ENCODE measurements at regions not wholly inside any gene's neighbourhood (a gene's known extent, or its start where the extent isn't known, plus 50 kb on each side); places are given as distances from the start of the nearest gene placed in this dataset.

DNA sequence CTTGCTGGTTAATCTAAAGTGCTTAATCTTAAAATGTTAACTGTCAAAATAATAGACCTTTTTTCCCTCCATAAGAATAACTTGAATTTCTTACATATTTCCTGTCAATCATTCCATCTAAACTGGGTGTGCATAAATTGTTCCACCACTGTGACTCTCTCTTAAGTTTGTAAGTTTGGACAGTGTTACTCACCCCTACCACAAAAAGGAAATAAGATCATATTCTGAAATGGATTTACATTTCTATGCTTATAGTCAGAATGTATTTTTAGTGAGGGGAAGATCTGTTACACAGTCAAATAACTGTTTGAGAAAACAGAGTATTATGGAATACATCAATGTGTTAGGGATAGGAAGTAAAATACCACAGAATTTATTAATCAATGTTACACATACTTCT is 109.6 kb upstream of the DPYD start:
- no peaks in the 10 kb centered on the region for H3K27me3 ChIP-seq (ENCODE audit: control insufficient read depth in 2 of 2, insufficient read depth in 2 of 2, low read length in 2 of 2)
- H3K9ac ChIP-seq (ENCODE audit: low read depth in 1 of 2, low read length in 2 of 2) = no peak overlapping the region
- H3K27ac ChIP-seq (ENCODE audit: low read depth in 2 of 2, low read length in 2 of 2) = no peak overlapping the region
- H3K4me1 ChIP-seq (ENCODE audit: control insufficient read depth in 2 of 2, insufficient read depth in 2 of 2, low read length in 2 of 2) = no peaks in the 10 kb centered on the region
- no peaks in the 10 kb centered on the region for H3K36me3 ChIP-seq (ENCODE audit: control insufficient read depth in 2 of 2, insufficient read depth in 2 of 2, low read length in 2 of 2)
- no peaks in the 10 kb centered on the region for H3K9me3 ChIP-seq (ENCODE audit: control insufficient read depth in 2 of 2, low read length in 2 of 2)
- no peak overlapping the region for H3K4me3 ChIP-seq (ENCODE audit: low read length in 2 of 2)

DNA sequence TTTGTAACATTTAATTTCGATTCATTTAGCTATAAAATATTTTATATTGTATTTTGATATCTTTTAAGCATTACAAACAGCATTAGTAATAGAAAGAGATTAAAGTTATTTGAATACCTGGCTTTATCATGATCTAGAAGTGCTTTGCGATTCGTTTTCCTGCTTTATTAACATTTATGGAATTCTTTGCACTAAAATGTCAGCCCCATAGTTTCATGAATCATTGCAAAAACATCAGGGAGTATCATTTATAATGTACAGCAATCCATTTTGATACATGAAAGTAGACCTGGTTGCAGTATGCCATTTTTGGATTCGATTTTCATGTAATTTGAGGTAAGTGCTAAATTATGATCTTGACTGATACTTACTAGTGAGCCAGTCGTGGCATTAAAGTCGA is 108.0 kb upstream of the DPYD start:
- H3K36me3 ChIP-seq (ENCODE audit: control insufficient read depth in 2 of 2, insufficient read depth in 2 of 2, low read length in 2 of 2) = no peaks in the 10 kb centered on the region
- H3K4me3 ChIP-seq (ENCODE audit: low read length in 2 of 2) = no peak overlapping the region
- no peaks in the 10 kb centered on the region for H3K27me3 ChIP-seq (ENCODE audit: control insufficient read depth in 2 of 2, insufficient read depth in 2 of 2, low read length in 2 of 2)
- no peak overlapping the region for H3K9ac ChIP-seq (ENCODE audit: low read depth in 1 of 2, low read length in 2 of 2)
- H3K27ac ChIP-seq (ENCODE audit: low read depth in 2 of 2, low read length in 2 of 2) = no peak overlapping the region
- H3K4me1 ChIP-seq (ENCODE audit: control insufficient read depth in 2 of 2, insufficient read depth in 2 of 2, low read length in 2 of 2) = no peaks in the 10 kb centered on the region
- H3K9me3 ChIP-seq (ENCODE audit: control insufficient read depth in 2 of 2, low read length in 2 of 2) = no peaks in the 10 kb centered on the region

DNA sequence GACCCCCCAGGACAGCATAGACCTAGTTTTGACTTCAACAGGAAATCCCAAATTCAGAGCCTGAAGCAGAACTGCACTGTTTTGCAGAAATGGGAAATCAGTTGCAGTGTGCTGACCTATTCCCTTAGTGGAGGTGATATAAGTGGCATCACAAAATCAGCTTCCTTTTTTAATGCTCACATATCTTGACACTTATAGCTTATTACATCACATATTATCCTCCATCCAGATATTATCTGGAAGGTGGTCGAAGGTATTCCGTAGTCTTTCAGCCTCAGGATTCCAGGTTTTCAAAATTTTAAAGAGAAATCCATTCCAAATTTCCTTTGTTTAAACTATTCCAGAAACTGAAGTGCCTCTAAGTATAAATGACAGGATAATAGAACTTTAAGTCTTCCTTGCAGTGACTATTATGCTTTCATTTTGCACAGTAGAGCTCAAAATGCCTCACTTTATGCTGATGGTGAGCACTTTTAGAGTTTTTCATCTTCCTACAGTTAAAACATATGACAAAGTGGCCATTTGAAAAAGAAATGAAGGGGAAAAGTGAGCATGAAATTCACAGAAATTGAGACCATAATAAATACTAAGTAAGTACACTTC is 106.4 kb upstream of the DPYD start:
- Histone ChIP-seq H3K27me3 (ENCODE audit: control insufficient read depth in 2 of 2, insufficient read depth in 2 of 2, low read length in 2 of 2) (no peaks in the 10 kb centered on the region), H3K27ac (ENCODE audit: low read depth in 2 of 2, low read length in 2 of 2) (no peak overlapping the region), H3K9me3 (ENCODE audit: control insufficient read depth in 2 of 2, low read length in 2 of 2) (no peaks in the 10 kb centered on the region), H3K36me3 (ENCODE audit: control insufficient read depth in 2 of 2, insufficient read depth in 2 of 2, low read length in 2 of 2) (no peaks in the 10 kb centered on the region), H3K4me3 (ENCODE audit: low read length in 2 of 2) (no peak overlapping the region), H3K9ac (ENCODE audit: low read depth in 1 of 2, low read length in 2 of 2) (no peak overlapping the region), H3K4me1 (ENCODE audit: control insufficient read depth in 2 of 2, insufficient read depth in 2 of 2, low read length in 2 of 2) (no peaks in the 10 kb centered on the region)

DNA sequence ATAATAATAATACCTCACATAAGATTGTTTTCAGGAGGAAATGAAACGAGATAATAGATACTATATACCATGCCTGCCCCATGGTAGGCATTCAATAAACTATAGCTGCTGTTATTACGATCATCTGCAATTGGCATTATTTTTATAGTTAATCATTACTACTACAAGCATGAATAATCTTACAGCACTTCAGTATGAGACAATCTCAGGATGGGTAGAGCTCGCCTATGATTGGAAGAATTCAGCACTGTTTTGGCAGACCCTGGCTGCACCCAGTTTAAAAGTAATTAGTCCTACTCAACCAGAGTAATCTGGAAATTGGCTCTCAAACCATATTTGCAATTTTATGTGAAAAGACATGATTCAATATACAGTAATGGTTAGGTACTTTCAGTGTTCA is 105.0 kb upstream of the DPYD start:
- H3K4me1 ChIP-seq (ENCODE audit: control insufficient read depth in 2 of 2, insufficient read depth in 2 of 2, low read length in 2 of 2) = no peaks in the 10 kb centered on the region
- H3K27me3 ChIP-seq (ENCODE audit: control insufficient read depth in 2 of 2, insufficient read depth in 2 of 2, low read length in 2 of 2) = no peaks in the 10 kb centered on the region
- no peaks in the 10 kb centered on the region for H3K9me3 ChIP-seq (ENCODE audit: control insufficient read depth in 2 of 2, low read length in 2 of 2)
- H3K4me3 ChIP-seq (ENCODE audit: low read length in 2 of 2) = no peak overlapping the region
- no peak overlapping the region for H3K9ac ChIP-seq (ENCODE audit: low read depth in 1 of 2, low read length in 2 of 2)
- no peak overlapping the region for H3K27ac ChIP-seq (ENCODE audit: low read depth in 2 of 2, low read length in 2 of 2)
- H3K36me3 ChIP-seq (ENCODE audit: control insufficient read depth in 2 of 2, insufficient read depth in 2 of 2, low read length in 2 of 2) = no peaks in the 10 kb centered on the region

DNA sequence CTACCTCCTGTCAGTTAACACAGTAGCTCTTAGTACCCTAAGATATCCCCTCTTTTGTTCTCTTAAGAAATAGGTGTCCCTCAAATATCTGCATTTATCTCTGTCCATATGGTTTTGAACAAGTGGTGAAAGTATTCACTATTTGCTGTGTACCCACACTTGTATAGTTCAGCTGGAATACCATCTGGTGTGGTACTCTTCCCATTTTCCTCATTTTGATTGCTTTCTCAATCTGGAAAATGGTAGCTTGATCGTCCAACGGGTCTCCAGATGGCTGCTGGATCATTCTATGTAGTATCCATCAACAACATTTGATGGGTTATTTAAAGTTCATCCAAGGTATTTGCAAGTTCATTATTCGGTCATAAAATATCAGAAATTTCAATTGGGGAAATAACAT is 100.3 kb upstream of the DPYD start:
- Histone ChIP-seq H3K27me3 (ENCODE audit: control insufficient read depth in 2 of 2, insufficient read depth in 2 of 2, low read length in 2 of 2) (no peaks in the 10 kb centered on the region), H3K27ac (ENCODE audit: low read depth in 2 of 2, low read length in 2 of 2) (no peak overlapping the region), H3K9me3 (ENCODE audit: control insufficient read depth in 2 of 2, low read length in 2 of 2) (no peaks in the 10 kb centered on the region), H3K9ac (ENCODE audit: low read depth in 1 of 2, low read length in 2 of 2) (no peak overlapping the region), H3K4me1 (ENCODE audit: control insufficient read depth in 2 of 2, insufficient read depth in 2 of 2, low read length in 2 of 2) (no peaks in the 10 kb centered on the region), H3K36me3 (ENCODE audit: control insufficient read depth in 2 of 2, insufficient read depth in 2 of 2, low read length in 2 of 2) (no peaks in the 10 kb centered on the region), H3K4me3 (ENCODE audit: low read length in 2 of 2) (no peak overlapping the region)

DNA sequence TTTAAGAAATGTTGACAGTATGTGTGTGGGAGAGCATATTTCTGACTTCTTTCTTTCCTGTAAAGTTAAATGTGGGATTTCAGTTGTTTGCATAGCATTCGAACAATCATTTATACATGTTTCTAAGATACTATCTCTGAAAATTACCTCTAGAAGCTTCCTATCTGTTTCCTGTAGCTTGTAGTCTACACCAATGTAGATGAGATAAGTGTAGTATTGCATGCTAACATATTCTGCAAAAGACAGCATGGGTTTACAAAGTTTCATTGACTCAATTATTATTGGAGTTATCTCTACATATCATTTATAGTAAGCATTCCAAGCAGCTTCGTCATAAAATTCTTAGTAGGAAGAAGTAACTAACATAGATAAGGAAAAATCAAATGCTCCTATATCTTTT is 98.9 kb upstream of the DPYD start:
- H3K36me3 ChIP-seq (ENCODE audit: control insufficient read depth in 2 of 2, insufficient read depth in 2 of 2, low read length in 2 of 2) = no peaks in the 10 kb centered on the region
- H3K9me3 ChIP-seq (ENCODE audit: control insufficient read depth in 2 of 2, low read length in 2 of 2) = no peaks in the 10 kb centered on the region
- H3K4me1 ChIP-seq (ENCODE audit: control insufficient read depth in 2 of 2, insufficient read depth in 2 of 2, low read length in 2 of 2) = no peaks in the 10 kb centered on the region
- no peak overlapping the region for H3K27ac ChIP-seq (ENCODE audit: low read depth in 2 of 2, low read length in 2 of 2)
- no peak overlapping the region for H3K9ac ChIP-seq (ENCODE audit: low read depth in 1 of 2, low read length in 2 of 2)
- no peak overlapping the region for H3K4me3 ChIP-seq (ENCODE audit: low read length in 2 of 2)
- H3K27me3 ChIP-seq (ENCODE audit: control insufficient read depth in 2 of 2, insufficient read depth in 2 of 2, low read length in 2 of 2) = no peaks in the 10 kb centered on the region

DNA sequence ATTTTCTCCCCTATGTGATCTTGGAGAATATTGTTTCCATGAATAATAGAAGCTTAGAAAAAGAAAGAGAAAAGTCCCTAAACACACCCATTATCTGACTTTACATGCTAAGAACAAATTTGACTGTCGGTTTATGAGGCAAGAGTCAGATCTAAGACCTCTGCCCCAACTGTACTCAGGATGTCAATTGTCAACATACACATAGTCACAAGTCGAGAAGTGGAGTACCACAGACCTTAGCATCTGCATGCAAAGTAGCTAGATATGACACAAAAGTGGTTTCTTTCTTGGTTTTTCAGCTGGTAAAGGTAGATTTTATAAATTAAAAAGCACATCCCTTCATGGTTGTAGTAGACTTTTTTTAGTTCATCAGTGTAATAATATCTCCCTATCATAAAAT is 97.2 kb upstream of the DPYD start:
- Histone ChIP-seq H3K27me3 (ENCODE audit: control insufficient read depth in 2 of 2, insufficient read depth in 2 of 2, low read length in 2 of 2) (no peaks in the 10 kb centered on the region), H3K4me3 (ENCODE audit: low read length in 2 of 2) (no peak overlapping the region), H3K4me1 (ENCODE audit: control insufficient read depth in 2 of 2, insufficient read depth in 2 of 2, low read length in 2 of 2) (no peaks in the 10 kb centered on the region), H3K9ac (ENCODE audit: low read depth in 1 of 2, low read length in 2 of 2) (no peak overlapping the region), H3K36me3 (ENCODE audit: control insufficient read depth in 2 of 2, insufficient read depth in 2 of 2, low read length in 2 of 2) (no peaks in the 10 kb centered on the region), H3K27ac (ENCODE audit: low read depth in 2 of 2, low read length in 2 of 2) (no peak overlapping the region), H3K9me3 (ENCODE audit: control insufficient read depth in 2 of 2, low read length in 2 of 2) (no peaks in the 10 kb centered on the region)

DNA sequence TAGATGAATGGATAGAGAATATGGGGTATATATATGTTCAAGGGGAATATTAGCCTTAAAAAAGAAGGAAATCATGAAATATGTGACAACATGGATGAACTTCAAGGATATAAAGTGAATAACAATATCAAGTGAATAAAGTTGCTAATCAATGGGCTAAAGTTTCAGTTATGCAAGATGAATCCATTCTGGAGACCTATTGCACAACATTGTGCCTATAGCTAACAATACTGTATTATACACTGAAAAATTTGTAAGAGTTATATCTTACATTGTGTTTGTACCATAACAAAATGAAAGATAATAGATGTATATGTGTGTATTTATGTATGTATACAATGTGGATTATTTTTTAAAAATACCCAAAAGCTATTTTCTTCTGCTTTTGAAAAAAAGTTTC is 96.3 kb upstream of the DPYD start:
- no peaks in the 10 kb centered on the region for H3K36me3 ChIP-seq (ENCODE audit: control insufficient read depth in 2 of 2, insufficient read depth in 2 of 2, low read length in 2 of 2)
- no peaks in the 10 kb centered on the region for H3K4me1 ChIP-seq (ENCODE audit: control insufficient read depth in 2 of 2, insufficient read depth in 2 of 2, low read length in 2 of 2)
- no peaks in the 10 kb centered on the region for H3K27me3 ChIP-seq (ENCODE audit: control insufficient read depth in 2 of 2, insufficient read depth in 2 of 2, low read length in 2 of 2)
- no peak overlapping the region for H3K27ac ChIP-seq (ENCODE audit: low read depth in 2 of 2, low read length in 2 of 2)
- no peak overlapping the region for H3K4me3 ChIP-seq (ENCODE audit: low read length in 2 of 2)
- no peak overlapping the region for H3K9ac ChIP-seq (ENCODE audit: low read depth in 1 of 2, low read length in 2 of 2)
- no peaks in the 10 kb centered on the region for H3K9me3 ChIP-seq (ENCODE audit: control insufficient read depth in 2 of 2, low read length in 2 of 2)

DNA sequence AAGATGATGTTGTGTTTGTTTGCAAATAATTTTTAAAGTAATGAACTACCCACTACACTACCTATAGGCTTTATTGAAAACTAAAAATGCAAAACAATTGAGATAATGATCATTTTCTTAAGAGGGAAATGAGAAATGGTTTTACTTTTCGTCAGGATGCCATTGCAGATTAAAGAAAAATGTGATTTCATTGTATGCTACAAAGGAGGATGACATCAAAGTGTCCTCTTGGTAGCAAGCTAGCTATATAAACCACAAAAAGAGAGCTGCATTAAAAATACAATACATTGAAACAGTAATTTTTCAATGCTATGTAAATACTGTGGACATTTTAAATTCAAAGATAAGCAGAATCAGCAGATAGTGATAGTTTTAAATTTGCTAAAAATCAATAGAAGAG is 87.5 kb upstream of the DPYD start:
- no peak overlapping the region for H3K4me3 ChIP-seq (ENCODE audit: low read length in 2 of 2)
- H3K36me3 ChIP-seq (ENCODE audit: control insufficient read depth in 2 of 2, insufficient read depth in 2 of 2, low read length in 2 of 2) = no peaks in the 10 kb centered on the region
- H3K9me3 ChIP-seq (ENCODE audit: control insufficient read depth in 2 of 2, low read length in 2 of 2) = no peaks in the 10 kb centered on the region
- no peaks in the 10 kb centered on the region for H3K4me1 ChIP-seq (ENCODE audit: control insufficient read depth in 2 of 2, insufficient read depth in 2 of 2, low read length in 2 of 2)
- H3K9ac ChIP-seq (ENCODE audit: low read depth in 1 of 2, low read length in 2 of 2) = no peak overlapping the region
- no peak overlapping the region for H3K27ac ChIP-seq (ENCODE audit: low read depth in 2 of 2, low read length in 2 of 2)
- no peaks in the 10 kb centered on the region for H3K27me3 ChIP-seq (ENCODE audit: control insufficient read depth in 2 of 2, insufficient read depth in 2 of 2, low read length in 2 of 2)

DNA sequence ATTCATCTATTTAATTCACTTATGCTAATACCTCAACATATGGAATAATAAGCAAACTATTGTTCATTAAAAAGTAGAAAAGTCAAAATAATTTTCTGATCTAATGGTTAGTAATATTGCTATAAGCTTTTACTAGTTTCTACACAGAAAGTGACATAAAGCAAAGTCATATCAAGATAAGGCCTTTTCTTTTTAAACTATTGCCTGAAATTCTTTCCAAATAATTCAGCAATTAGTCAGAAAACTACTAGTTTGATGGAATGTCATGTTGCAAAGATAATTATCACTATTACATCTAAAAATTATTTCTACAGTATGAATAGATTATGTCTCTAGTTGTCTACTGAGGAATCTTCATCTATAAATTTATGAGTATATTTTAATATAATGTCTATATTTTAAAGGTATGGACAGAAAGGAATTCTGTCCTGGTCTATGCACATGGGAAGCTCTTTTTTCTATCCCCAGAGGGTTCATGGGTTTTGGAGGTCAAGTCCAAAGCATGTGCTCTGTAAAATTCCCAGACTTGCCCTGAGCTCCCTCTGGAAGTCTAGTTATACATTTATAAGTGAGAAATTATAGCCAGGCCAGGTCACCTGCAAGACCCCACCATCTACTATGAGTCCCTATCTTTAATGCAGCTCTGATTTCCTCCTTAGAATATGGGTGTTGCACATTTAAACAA is 84.6 kb upstream of the DPYD start:
- Histone ChIP-seq H3K4me3 (ENCODE audit: low read length in 2 of 2) (no peak overlapping the region), H3K4me1 (ENCODE audit: control insufficient read depth in 2 of 2, insufficient read depth in 2 of 2, low read length in 2 of 2) (no peaks in the 10 kb centered on the region), H3K36me3 (ENCODE audit: control insufficient read depth in 2 of 2, insufficient read depth in 2 of 2, low read length in 2 of 2) (no peaks in the 10 kb centered on the region), H3K27me3 (ENCODE audit: control insufficient read depth in 2 of 2, insufficient read depth in 2 of 2, low read length in 2 of 2) (no peaks in the 10 kb centered on the region), H3K9ac (ENCODE audit: low read depth in 1 of 2, low read length in 2 of 2) (no peak overlapping the region), H3K9me3 (ENCODE audit: control insufficient read depth in 2 of 2, low read length in 2 of 2) (no peaks in the 10 kb centered on the region), H3K27ac (ENCODE audit: low read depth in 2 of 2, low read length in 2 of 2) (no peak overlapping the region)
